ENCODE measurements at regions not wholly inside any gene's neighbourhood (a gene's known extent, or its start where the extent isn't known, plus 50 kb on each side); places are given as distances from the start of the nearest gene placed in this dataset.

DNA sequence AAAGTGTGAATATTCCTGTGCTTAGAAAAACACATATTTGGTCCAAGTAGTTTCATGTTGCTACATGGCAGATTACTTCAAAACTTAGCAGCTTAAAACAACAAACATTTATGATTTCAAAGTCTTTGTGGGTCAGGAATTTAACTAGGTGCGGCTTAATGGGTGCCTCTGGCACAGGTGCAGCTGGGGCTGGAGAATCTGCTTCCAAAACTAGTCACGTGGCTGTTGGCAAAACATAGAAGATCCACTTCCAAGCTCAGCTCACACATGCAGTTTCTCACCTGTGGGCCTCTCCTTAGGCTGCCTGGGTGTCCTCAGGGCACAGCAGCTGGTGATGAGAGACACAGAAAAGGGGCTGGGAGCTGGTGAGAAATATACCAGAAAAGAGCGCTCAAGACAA, 263.4 kb downstream of the TTLL7 start:
- no peak for DNase-seq
- Histone ChIP-seq H3K9me3 (ENCODE audit: control insufficient read depth, low read depth, low read length) (no peaks in the 10 kb centered on the region), H3K36me3 (ENCODE audit: control insufficient read depth, insufficient read depth, low read length) (no peaks in the 10 kb centered on the region), H3K4me1 (ENCODE audit: control insufficient read depth, insufficient read depth, low read length) (no peaks in the 10 kb centered on the region), H3K4me3 (ENCODE audit: low read length) (no peak overlapping the region), H3K27ac (ENCODE audit: low read length) (no peak overlapping the region), H3K27me3 (ENCODE audit: control insufficient read depth, insufficient read depth, low read length) (no peaks in the 10 kb centered on the region)
- no CpG with 5 or more reads among the region's 3 CpGs for WGBS (ENCODE audit: insufficient coverage, low lambda C conversion rate)

DNA sequence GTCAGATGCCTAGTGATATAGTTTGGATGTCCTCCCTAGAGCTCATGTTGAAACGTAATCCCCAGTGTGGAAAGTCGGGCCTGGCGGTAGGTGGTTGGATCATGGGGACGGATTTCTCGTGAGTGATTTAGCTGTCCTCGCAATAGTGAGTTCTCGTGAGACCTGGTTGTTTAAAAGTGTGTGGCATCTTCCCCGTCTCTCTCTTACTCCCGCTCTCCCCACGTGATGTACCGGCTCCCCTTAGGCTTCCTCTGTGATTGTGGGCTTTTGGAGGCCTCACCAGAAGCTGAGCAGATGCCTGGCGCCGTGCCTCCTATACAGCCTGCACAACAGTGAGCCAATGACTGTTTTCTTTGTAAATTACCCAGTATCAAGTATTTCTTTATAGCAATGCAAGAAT, 264.5 kb downstream of the TTLL7 start:
- no CpG with 5 or more reads among the region's 13 CpGs for WGBS (ENCODE audit: insufficient coverage, low lambda C conversion rate)
- Histone ChIP-seq H3K9me3 (ENCODE audit: control insufficient read depth, low read depth, low read length) (no peaks in the 10 kb centered on the region), H3K27me3 (ENCODE audit: control insufficient read depth, insufficient read depth, low read length) (no peaks in the 10 kb centered on the region), H3K4me3 (ENCODE audit: low read length) (no peak overlapping the region), H3K36me3 (ENCODE audit: control insufficient read depth, insufficient read depth, low read length) (no peaks in the 10 kb centered on the region), H3K27ac (ENCODE audit: low read length) (no peak overlapping the region), H3K4me1 (ENCODE audit: control insufficient read depth, insufficient read depth, low read length) (no peaks in the 10 kb centered on the region)
- no peak for DNase-seq

DNA sequence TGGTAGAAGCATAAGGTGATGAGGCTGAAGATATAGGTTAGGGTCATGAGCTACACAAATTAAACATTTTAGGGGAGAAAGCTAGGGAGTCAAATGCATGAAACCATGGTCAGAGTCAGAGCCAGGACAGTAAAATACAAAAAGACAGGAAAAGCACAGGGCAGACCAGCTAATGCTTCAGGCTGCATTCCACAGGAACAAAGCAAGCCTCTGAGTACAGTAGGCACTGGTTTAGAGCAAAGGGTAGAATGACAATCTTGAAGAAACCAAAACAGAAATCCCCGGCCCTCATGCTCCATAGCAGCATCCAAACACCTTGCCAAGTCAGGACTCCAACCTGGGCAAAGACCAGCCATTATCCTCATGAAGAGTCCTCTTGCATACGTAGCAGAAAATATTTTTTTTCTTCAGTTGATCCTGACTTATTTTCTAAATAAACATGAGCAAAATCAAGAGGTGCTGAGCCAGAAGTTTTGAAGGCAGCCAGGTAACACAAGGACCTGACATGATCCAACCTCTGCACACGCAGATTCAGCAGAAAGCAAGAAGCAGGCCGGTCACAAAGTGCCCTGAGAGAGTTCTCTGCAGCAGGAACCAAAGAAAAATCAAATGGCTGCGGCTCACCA, 273.1 kb downstream of the TTLL7 start:
- Histone ChIP-seq H3K27ac (ENCODE audit: low read length) (no peak overlapping the region), H3K4me1 (ENCODE audit: control insufficient read depth, insufficient read depth, low read length) (no peaks in the 10 kb centered on the region)

DNA sequence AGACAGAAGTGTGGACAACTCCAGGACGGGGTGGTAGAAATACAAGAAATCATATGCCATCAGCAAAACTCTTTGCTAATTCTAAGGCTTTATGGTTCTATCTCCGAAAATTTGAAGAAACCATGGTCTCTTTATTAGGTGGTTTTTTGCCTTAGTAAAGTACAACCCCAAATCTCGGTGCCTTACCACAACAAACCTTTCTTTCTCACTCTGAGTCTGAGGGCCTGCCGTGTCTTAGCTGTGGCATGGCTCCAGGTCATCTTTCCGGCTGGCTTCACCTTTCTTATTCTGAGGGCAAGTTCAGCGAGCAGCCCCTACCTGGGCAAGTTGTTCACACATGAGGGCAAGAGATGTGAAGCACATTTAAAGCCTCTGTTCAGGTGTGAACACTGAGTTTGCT, 280.6 kb downstream of the TTLL7 start:
- no CpG with 5 or more reads among the region's 6 CpGs for WGBS (ENCODE audit: insufficient coverage, low lambda C conversion rate)
- no peaks in the 10 kb centered on the region for H3K4me1 ChIP-seq (ENCODE audit: control insufficient read depth, insufficient read depth, low read length)
- H3K27ac ChIP-seq (ENCODE audit: low read length) = no peak overlapping the region
- DNase-seq = no peak
- H3K4me3 ChIP-seq (ENCODE audit: low read length) = no peak overlapping the region
- H3K27me3 ChIP-seq (ENCODE audit: control insufficient read depth, insufficient read depth, low read length) = no peaks in the 10 kb centered on the region
- no peaks in the 10 kb centered on the region for H3K36me3 ChIP-seq (ENCODE audit: control insufficient read depth, insufficient read depth, low read length)
- H3K9me3 ChIP-seq (ENCODE audit: control insufficient read depth, low read depth, low read length) = no peaks in the 10 kb centered on the region

More for the DNA sequence above, 273.1 kb downstream of the TTLL7 start:
- 100% methylated on average over 1 of the region's 5 CpGs for WGBS (ENCODE audit: insufficient coverage, low lambda C conversion rate)
- H3K27me3 ChIP-seq (ENCODE audit: control insufficient read depth, insufficient read depth, low read length) = no peaks in the 10 kb centered on the region
- no peak for DNase-seq
- H3K9me3 ChIP-seq (ENCODE audit: control insufficient read depth, low read depth, low read length) = no peaks in the 10 kb centered on the region
- no peak overlapping the region for H3K4me3 ChIP-seq (ENCODE audit: low read length)
- no peaks in the 10 kb centered on the region for H3K36me3 ChIP-seq (ENCODE audit: control insufficient read depth, insufficient read depth, low read length)

DNA sequence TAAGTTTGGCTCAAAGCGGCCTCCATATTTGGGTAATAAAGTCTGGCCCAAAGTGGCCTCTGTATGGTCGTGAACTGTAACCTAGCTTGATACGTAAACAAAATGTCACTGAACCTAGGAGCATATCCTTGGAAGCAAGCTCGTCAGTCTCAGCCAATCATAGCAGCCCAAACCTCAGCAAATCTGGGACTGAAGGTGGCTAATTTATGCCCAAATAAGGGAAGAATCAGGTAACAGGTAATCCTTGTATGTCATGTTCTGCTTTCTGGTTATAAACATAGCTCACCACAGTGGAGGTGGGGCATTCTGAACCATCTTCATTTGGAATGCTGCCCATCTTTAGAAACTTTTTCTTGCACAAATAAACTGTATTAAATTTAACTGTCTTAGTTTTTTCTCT, 281.1 kb downstream of the TTLL7 start:
- H3K36me3 ChIP-seq (ENCODE audit: control insufficient read depth, insufficient read depth, low read length) = no peaks in the 10 kb centered on the region
- H3K4me3 ChIP-seq (ENCODE audit: low read length) = no peak overlapping the region
- H3K27ac ChIP-seq (ENCODE audit: low read length) = no peak overlapping the region
- no peak for DNase-seq
- no peaks in the 10 kb centered on the region for H3K9me3 ChIP-seq (ENCODE audit: control insufficient read depth, low read depth, low read length)
- no CpG with 5 or more reads among the region's 4 CpGs for WGBS (ENCODE audit: insufficient coverage, low lambda C conversion rate)
- H3K27me3 ChIP-seq (ENCODE audit: control insufficient read depth, insufficient read depth, low read length) = no peaks in the 10 kb centered on the region
- no peaks in the 10 kb centered on the region for H3K4me1 ChIP-seq (ENCODE audit: control insufficient read depth, insufficient read depth, low read length)

DNA sequence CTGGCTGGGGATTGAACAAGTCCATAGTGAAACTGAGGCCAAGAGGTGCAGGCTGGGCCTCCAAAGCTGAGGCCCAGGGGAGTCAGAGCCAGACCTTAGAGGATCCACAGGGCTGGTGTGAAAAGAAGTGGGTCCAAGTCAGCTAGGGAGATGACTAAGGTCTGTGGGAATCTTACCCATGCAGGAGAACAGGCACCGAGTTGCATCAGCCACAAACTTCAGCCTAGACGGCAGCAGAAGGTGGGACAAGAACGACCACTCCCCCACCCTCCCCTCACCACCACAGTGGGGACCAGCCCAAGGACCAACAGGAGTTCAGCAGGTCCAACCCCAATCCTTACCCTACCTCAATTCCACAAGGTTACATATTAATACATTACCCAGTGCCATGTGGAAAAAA, 282.3 kb downstream of the TTLL7 start:
- Histone ChIP-seq H3K27me3 (ENCODE audit: control insufficient read depth, insufficient read depth, low read length) (no peaks in the 10 kb centered on the region), H3K4me3 (ENCODE audit: low read length) (no peak overlapping the region), H3K27ac (ENCODE audit: low read length) (no peak overlapping the region), H3K4me1 (ENCODE audit: control insufficient read depth, insufficient read depth, low read length) (no peaks in the 10 kb centered on the region), H3K36me3 (ENCODE audit: control insufficient read depth, insufficient read depth, low read length) (no peaks in the 10 kb centered on the region), H3K9me3 (ENCODE audit: control insufficient read depth, low read depth, low read length) (no peaks in the 10 kb centered on the region)
- no CpG with 5 or more reads among the region's 3 CpGs for WGBS (ENCODE audit: insufficient coverage, low lambda C conversion rate)
- DNase-seq = no peak

DNA sequence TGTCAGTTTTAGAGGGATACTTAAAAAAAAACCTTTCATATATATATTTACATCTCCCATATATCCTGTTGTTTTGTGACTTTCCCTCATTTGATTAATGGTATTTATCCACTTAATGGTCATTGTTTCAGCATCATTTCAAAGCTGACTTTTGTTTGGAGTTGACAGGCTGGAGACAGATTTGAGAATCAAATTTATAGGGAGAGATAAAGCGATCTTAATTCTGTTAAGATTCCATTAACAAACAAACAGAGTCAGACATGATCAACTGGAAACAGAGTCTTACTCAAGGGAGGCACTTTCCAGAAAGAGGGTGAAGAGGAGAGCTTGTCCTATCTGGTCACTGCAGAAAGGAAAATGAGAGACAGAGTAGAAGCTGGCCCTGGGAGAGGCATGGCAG, 283.4 kb downstream of the TTLL7 start:
- no peak overlapping the region for H3K4me3 ChIP-seq (ENCODE audit: low read length)
- 100% methylated on average over 1 of the region's 1 CpG for WGBS (ENCODE audit: insufficient coverage, low lambda C conversion rate)

DNA sequence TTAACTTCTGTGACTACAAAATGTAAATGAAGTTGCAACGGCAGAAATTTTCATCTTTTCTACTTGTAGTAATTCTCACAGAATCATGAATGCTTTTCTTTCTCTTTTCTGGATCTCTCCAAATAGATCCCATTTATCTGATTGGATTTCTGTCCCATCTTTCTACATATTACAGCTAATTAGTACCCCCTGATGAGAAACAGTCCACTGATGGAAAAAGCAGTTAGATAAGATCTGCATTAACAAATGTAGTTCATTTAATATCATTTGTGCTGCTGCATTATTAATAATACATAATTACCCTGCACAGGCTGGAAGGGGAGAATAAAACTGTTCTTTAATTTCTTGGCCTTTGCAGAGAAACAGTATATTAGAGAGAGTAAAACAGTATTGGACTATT, 289.3 kb downstream of the TTLL7 start:
- Histone ChIP-seq H3K36me3 (ENCODE audit: control insufficient read depth, insufficient read depth, low read length) (no peaks in the 10 kb centered on the region), H3K4me3 (ENCODE audit: low read length) (no peak overlapping the region), H3K27ac (ENCODE audit: low read length) (no peak overlapping the region), H3K4me1 (ENCODE audit: control insufficient read depth, insufficient read depth, low read length) (no peaks in the 10 kb centered on the region), H3K27me3 (ENCODE audit: control insufficient read depth, insufficient read depth, low read length) (no peaks in the 10 kb centered on the region), H3K9me3 (ENCODE audit: control insufficient read depth, low read depth, low read length) (no peaks in the 10 kb centered on the region)
- WGBS (ENCODE audit: insufficient coverage, low lambda C conversion rate) = no CpG with 5 or more reads among the region's 1 CpG
- DNase-seq = no peak

More for the DNA sequence above, 283.4 kb downstream of the TTLL7 start:
- no peak for DNase-seq
- Histone ChIP-seq H3K9me3 (ENCODE audit: control insufficient read depth, low read depth, low read length) (no peaks in the 10 kb centered on the region), H3K27me3 (ENCODE audit: control insufficient read depth, insufficient read depth, low read length) (no peaks in the 10 kb centered on the region), H3K36me3 (ENCODE audit: control insufficient read depth, insufficient read depth, low read length) (no peaks in the 10 kb centered on the region), H3K4me1 (ENCODE audit: control insufficient read depth, insufficient read depth, low read length) (no peaks in the 10 kb centered on the region), H3K27ac (ENCODE audit: low read length) (no peak overlapping the region)

DNA sequence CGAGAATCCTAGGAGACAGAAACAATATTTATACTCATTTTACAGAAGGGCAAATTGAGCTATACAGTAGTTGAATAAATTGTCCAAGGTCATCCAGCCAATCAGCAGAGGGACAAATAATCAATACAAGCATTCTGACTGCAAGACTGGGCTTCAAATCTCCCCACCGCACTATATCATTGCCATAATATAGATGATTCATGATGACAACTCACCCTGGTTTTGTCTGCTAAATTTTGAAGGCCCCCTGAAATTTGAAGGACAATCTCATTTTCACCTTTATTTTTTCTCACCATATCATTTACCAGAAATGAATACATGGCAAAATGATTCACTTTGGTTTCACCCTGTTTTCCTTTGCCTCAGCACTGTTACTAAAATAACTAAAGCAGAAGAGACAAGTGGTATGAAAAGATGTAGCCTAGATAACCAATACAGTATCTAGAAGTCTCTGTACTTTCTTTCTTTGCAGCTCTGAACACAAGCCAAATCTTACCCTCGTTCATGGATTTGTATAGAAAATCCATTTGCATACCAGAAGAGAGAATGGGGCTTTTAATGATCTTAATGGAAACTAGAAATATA, 292.5 kb downstream of the TTLL7 start:
- Histone ChIP-seq H3K36me3 (ENCODE audit: control insufficient read depth, insufficient read depth, low read length) (no peaks in the 10 kb centered on the region), H3K27me3 (ENCODE audit: control insufficient read depth, insufficient read depth, low read length) (no peaks in the 10 kb centered on the region), H3K4me3 (ENCODE audit: low read length) (no peak overlapping the region), H3K9me3 (ENCODE audit: control insufficient read depth, low read depth, low read length) (no peaks in the 10 kb centered on the region), H3K4me1 (ENCODE audit: control insufficient read depth, insufficient read depth, low read length) (no peaks in the 10 kb centered on the region), H3K27ac (ENCODE audit: low read length) (no peak overlapping the region)
- 60% methylated on average over 1 of the region's 3 CpGs for WGBS (ENCODE audit: insufficient coverage, low lambda C conversion rate)
- DNase-seq = no peak

DNA sequence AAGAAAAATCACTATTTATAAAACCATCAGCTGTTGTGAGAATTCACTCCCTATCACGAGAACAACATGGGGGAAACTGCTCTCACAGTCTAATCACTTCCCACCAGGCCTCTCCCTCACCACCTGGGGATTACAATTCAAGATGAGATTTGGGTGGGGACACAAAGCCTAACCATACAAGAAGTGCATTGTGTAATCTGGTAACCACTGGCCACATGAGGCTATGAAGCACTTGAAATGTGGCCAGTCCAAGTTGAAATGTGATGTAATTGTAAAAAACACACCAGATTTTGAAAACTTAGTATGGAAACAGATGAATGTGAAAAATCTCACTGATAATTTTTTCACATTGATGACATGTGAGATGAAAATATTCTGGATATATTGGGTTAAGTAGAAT, 293.8 kb downstream of the TTLL7 start:
- Histone ChIP-seq H3K9me3 (ENCODE audit: control insufficient read depth, low read depth, low read length) (no peaks in the 10 kb centered on the region), H3K27me3 (ENCODE audit: control insufficient read depth, insufficient read depth, low read length) (no peaks in the 10 kb centered on the region), H3K36me3 (ENCODE audit: control insufficient read depth, insufficient read depth, low read length) (no peaks in the 10 kb centered on the region), H3K4me1 (ENCODE audit: control insufficient read depth, insufficient read depth, low read length) (no peaks in the 10 kb centered on the region), H3K4me3 (ENCODE audit: low read length) (no peak overlapping the region), H3K27ac (ENCODE audit: low read length) (no peak overlapping the region)
- DNase-seq = no peak
- no CpG with 5 or more reads among the region's 1 CpG for WGBS (ENCODE audit: insufficient coverage, low lambda C conversion rate)

DNA sequence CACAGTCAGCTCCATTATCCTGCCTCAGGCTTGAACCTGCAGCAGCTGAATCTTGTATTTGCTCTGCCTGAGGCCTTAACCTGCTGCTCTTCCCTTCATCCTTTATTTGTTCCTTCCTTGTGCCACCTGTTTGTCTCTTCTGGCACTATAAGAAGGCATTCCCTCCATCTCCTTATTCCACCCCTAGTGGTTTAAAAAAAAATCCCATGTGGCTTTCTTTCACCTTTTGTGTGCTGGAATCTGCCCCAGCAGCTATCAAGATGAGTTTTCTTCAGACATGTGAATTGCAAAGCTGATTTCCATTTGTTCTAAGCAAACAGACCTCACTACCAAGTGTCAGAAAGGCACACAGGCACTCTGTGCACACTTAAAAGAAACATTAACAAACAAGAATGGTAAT, 294.6 kb downstream of the TTLL7 start:
- Histone ChIP-seq H3K4me3 (ENCODE audit: low read length) (no peak overlapping the region), H3K9me3 (ENCODE audit: control insufficient read depth, low read depth, low read length) (no peaks in the 10 kb centered on the region), H3K4me1 (ENCODE audit: control insufficient read depth, insufficient read depth, low read length) (no peaks in the 10 kb centered on the region), H3K36me3 (ENCODE audit: control insufficient read depth, insufficient read depth, low read length) (no peaks in the 10 kb centered on the region), H3K27me3 (ENCODE audit: control insufficient read depth, insufficient read depth, low read length) (no peaks in the 10 kb centered on the region), H3K27ac (ENCODE audit: low read length) (no peak overlapping the region)
- DNase-seq = no peak
